Hepatocyte (in vitro differentiated cells): ENCODE measurements at regions not wholly inside any gene's neighbourhood (a gene's known extent, or its start where the extent isn't known, plus 50 kb on each side); places are given as distances from the start of the nearest gene placed in this dataset.

Source experiments
- CTCF ChIP-seq: fragments of 200-600 bp; sonication (generic); IDR thresholded peaks from 2 replicates; pipeline ENCODE4 v1.5.1; 2016; ENCODE audit warnings: antibody characterized with exemption, mild to moderate bottlenecking; ENCODE audit not compliant: poor library complexity
- EZH2 ChIP-seq: fragments of 200-600 bp; sonication (generic); IDR thresholded peaks from 2 replicates; pipeline ENCODE4 v1.6.1; 2016; ENCODE audit warnings: antibody characterized with exemption, mild to moderate bottlenecking, borderline replicate concordance

GRCh38 chr1:157238585-157238984 lies 100.4 kb upstream of the ETV3 start:
- no peak for TF ChIP-seq CTCF
- TF ChIP-seq EZH2: no peak
